HUDEP-2 (cell line): ENCODE measurements at regions not wholly inside any gene's neighbourhood (a gene's known extent, or its start where the extent isn't known, plus 50 kb on each side); places are given as distances from the start of the nearest gene placed in this dataset.

ENCODE experiments used
- DNase-seq, 76 experiments: peaks; one replicate each; lab custom pipeline; 2025; ENCODE audit not compliant: unreplicated experiment in 76 of 76; lab: John Stamatoyannopoulos, UW

GRCh38 chr10:10096898-10097297 lies 920.8 kb upstream of the CELF2 start:
- no peak for DNase-seq

DNA sequence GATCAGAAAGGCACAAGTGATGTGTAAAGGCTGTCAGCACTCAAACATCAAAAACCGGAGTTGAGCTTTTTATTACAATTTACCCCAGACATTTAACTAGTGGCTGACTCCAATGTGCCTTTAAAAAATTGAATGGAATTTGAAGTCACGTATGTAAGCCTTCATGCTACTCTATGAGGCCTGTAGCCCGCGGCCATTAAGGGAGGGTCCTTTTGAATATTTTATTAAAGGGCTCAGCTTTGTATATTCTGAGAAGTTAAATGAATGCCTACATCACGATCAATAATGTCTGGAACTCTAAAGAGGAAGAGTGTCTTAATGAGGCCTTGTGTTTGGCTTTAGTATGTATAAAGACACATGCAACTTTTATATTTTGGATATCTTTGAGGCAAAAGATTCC lies 916.6 kb upstream of the CELF2 start:
- DNase-seq = no peak

- no peak for DNase-seq
Observed at GRCh38 chr10:10110844-10111490, 906.7 kb upstream of the CELF2 start.

GRCh38 chr10:10118131-10118530 lies 899.5 kb upstream of the CELF2 start:
- no peak for DNase-seq

- DNase-seq = no peak
Observed at GRCh38 chr10:10120671-10121070, 897.0 kb upstream of the CELF2 start.

- no peak for DNase-seq
Observed at GRCh38 chr10:10125676-10126075, 892.0 kb upstream of the CELF2 start.

- no peak for DNase-seq
Observed at GRCh38 chr10:10126218-10126617, 891.5 kb upstream of the CELF2 start.

DNA sequence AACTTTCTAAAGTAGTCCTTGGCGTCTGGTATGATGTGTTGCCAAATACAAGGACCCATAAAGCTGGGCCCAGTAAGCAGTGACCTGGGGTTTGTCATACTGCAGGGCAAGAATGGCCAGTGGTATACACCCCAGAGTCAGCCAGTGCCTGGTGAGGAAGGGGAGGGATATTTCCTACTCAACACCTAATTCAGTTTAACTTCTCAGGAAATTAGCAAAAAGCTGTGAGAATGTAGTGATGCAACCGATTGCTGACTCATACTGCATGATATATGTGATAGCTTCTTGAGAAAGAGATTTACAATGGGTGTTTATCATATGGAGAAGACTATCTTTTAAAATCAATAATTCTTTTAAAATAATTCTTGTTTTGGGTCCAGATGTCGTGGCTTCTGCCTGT lies 889.3 kb upstream of the CELF2 start:
- no peak for DNase-seq

GRCh38 chr10:10130686-10131085 lies 887.0 kb upstream of the CELF2 start:
- DNase-seq = no peak

GRCh38 chr10:10132009-10132408 lies 885.7 kb upstream of the CELF2 start:
- no peak for DNase-seq

- DNase-seq = no peak
Observed at GRCh38 chr10:10133281-10133680, 884.4 kb upstream of the CELF2 start.

GRCh38 chr10:10138685-10139084 lies 879.0 kb upstream of the CELF2 start:
- DNase-seq = no peak

- no peak for DNase-seq
Observed at GRCh38 chr10:10141782-10142382, 875.8 kb upstream of the CELF2 start.

DNA sequence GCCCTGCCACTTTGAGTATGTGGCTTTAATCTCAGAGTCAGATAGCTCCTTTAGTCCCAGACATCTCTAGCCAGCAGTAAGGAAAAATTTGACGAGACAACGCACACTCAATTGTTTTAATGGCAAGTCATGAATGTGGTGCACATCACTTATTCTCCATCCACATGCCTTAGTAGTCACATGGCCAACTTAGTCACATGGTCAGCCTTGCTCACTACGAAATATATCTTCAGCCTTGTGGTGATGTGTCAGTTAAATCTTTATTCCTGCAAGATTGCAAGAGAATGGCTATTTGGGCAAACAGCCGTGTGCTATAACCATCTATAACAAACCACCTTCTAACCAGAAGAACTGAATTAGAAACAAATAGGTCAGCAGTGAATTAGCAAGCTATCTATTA lies 871.1 kb upstream of the CELF2 start:
- no peak for DNase-seq

GRCh38 chr10:10149899-10150298 lies 867.8 kb upstream of the CELF2 start:
- no peak for DNase-seq

GRCh38 chr10:10156917-10157600 lies 860.6 kb upstream of the CELF2 start:
- no peak for DNase-seq

DNA sequence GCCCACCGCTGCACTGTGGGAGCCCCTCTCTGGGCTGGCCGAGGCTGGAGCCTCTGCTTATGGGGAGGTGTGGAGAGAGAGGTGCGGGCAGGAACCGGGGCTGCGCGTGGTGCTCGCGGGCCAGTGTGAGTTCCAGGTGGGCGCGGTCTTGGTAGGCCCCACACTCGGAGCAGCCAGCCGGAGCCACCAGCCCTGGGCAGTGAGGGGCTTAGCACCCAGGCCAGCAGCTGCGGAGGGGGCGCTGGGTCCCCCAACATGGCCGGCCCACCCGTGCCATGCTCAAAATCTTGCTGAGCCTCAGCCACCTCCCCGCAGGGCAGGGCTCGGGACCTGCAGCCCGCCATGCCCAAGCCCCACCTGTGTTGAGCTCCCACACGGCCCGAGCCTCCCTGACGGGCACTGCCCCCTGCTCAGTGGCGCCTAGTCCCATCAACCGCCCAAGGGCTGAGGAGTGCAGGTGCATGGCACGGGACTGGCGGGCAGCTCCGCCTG lies 856.8 kb upstream of the CELF2 start:
- no peak for DNase-seq

DNA sequence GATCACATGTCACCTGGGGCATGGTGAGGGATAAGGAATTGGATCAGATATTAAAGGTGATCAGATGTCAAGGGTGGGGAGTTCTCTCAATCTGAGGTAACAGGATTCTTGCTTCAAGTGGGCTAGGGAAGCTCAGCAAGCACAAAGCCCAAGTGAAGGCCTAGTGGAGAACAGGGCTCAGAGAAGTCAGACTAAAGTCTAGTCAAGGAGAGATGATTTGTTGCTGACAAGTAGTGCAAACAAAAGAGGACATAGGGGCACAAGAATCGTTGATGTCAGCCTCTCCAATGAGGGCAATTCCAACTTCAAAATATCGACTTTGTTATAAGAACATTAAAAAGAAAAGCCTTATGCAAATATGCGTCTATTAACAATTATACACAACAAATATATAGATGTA lies 852.8 kb upstream of the CELF2 start:
- DNase-seq = no peak

- no peak for DNase-seq
Observed at GRCh38 chr10:10165415-10165814, 852.3 kb upstream of the CELF2 start.

- DNase-seq = no peak
Observed at GRCh38 chr10:10178476-10178875, 839.2 kb upstream of the CELF2 start.

GRCh38 chr10:10193848-10194247 lies 823.8 kb upstream of the CELF2 start:
- DNase-seq = no peak

DNA sequence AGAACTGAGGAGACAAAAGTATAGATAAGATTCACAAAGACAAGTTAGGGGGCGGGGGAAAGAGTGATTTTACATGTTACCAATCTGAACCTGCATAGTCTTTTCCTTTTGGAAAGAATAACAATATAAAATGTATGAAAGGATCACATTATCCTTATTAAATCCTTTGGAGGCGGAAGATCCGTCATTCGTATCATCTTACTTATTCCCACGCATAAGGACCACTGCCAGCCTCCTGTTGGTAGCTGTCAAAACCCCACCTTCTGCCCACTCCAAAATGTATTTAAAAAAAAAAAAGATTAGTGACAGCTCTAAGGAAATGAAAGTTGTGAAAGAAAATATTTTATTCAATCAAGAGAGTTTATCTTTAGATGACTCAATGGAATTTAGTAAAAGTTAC lies 821.0 kb upstream of the CELF2 start:
- DNase-seq = no peak
